ENCODE measurements at regions not wholly inside any gene's neighbourhood (a gene's known extent, or its start where the extent isn't known, plus 50 kb on each side); places are given as distances from the start of the nearest gene placed in this dataset.

GRCh38 chr12:5273709-5274108 is 158.2 kb upstream of the NTF3 start:
- no peak for TF ChIP-seq CTCF (IDR thresholded peaks at IDR 0.05)
- no peak for TF ChIP-seq ZFX (IDR thresholded peaks at IDR 0.05; ENCODE audit: borderline replicate concordance)
